GM21528 (cell line): ENCODE measurements at regions not wholly inside any gene's neighbourhood (a gene's known extent, or its start where the extent isn't known, plus 50 kb on each side); places are given as distances from the start of the nearest gene placed in this dataset.
"Not testable (repeated sequence)": the region's sequence is repeated elsewhere in the genome, so short reads cannot be mapped to it uniquely, and the experiment has no call there.

Experiments
- ATAC-seq: cut with Tn5 transposase; IDR thresholded peaks from one replicate; pipeline ENCODE4 v1.9.1; 2021; ENCODE audit warnings: mild to moderate bottlenecking, moderate library complexity; ENCODE audit not compliant: unreplicated experiment, low FRiP score

DNA sequence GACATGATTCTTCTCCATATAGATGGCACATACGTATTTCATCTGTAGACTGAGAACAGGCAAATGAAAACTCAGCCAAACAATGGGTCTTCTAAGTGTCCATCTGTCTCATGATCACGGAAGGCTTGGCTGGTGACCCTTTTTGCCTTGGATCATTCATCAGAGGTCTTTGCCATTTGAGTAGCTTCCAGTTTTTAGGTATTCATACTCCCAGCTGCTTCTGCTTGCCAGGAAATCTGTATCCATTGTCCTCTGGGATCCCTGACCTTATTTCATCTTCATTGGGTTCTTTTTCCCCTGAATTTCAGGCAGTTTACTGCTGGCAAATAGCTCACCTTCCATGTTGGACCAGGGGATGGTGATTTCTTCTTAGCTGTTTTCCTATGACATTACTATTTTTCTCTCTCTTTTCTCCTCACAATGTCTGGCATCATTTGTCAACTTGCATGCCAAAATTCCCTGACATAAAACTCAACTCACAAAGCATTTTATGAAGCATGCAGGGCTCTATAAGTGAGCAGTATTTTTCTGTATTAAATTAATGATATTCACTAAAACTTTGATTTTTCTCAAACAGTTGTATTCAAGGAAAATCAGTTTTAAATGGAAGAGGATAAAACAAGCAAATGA is 241.2 kb downstream of the DNAJB9 start:
- no peak for ATAC-seq

DNA sequence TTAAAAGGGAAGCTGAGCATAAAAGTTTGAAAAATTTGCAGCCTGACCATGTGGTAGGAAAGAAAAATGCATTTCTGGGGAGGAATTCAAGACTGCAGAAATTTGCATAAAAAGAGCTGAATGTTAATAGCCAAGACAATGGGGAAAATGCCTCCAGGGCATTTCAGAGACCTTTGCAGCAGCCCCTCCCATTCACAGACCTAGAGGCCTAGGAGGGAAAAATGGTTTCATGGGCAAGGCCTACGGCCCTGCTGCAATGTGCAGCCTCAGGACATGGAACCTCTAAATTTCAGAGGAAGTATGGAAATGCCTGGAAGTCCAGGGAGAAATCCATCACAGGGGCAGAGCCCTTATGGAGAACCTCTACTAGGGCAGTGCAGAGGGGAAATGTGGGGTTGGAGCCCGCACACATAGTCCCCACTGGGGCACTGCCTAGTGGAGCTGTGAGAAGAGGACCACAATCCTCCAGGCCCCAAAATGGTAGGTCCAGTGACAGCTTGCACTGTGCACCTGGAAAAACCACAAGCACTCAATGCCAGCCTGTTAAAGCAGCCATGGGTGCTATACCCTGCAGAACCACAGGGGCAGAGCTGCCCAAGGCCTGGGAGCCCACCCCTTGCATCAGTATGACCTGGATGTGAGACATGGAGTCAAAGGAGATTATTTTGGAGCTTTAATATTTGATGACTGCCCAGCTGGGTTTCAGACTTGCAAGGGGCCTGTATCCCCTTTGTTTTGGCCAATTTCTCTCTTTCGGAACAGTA is 243.8 kb downstream of the DNAJB9 start:
- ATAC-seq, result no peak

DNA sequence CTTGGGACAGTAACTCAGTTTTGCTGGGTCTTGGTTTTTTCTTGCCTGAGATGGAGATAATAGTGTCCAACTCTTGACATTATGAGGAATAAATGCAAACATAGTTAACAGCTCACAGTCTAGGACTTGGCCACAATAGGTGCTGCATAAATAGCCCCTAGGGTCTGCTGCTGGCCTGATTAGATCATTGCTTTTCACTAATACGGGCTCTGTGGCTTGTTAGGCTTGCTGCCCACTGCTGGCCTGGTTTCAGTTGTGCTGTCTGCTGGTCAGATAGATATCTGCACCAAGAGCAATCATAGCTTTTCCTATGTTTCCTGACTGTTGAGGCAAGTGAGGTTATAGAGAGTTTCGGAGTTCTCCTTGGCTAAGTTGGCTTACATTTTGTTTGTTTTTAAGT is 246.1 kb downstream of the DNAJB9 start:
- no peak for ATAC-seq

DNA sequence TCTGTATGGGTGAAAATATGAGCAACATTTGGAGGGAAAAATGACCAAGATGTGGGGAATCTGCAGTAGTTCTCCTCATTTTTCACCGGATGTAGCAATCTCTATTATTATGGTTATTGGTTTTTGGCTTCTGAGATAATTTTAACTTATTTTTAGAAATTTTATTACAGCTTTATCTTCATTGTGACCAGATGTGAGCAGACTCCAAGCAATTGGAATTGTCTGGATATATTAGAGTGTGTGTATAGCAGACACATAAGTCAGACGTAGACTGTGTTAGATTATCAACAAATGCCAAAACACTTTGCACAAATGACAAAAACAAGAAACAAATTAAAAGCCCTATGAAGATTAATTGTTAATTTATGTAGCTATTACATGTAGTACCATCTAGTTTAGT is 249.1 kb downstream of the DNAJB9 start:
- ATAC-seq, result no peak

DNA sequence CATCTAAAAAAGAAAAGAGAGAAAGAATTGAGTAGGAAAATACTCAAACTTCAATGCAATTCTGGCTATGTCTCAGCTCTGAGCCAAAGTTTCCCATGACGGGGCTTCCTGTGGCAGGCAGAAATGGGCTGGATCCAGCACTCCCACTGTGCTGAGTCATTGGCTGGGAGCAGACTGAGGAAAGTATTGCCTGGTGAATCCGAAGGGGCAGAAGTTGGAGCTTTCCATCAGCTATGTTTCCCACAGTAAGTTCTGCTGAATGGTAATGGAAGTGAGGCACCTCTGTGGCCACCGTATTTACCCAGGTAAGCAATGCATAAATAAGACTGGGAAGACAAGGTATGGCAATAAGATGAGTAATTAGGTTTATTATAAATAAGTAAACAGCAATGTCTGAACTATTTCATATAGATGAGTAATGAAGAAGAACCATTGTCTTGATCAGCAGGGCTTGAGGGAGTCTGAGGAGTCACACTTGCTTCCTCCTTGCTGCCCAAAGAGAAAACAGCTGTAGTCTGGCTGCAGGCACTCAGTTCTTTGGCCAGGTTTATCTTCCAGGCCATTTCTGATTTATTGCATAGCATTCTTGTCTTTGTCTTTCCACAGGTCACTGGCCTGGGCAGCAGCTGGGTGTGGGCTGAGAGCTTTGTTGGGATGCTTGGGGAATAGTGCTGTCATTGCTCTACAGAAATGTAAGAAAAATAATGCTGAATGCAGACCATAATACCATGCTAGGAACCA is 255.3 kb downstream of the DNAJB9 start:
- ATAC-seq, result no peak

DNA sequence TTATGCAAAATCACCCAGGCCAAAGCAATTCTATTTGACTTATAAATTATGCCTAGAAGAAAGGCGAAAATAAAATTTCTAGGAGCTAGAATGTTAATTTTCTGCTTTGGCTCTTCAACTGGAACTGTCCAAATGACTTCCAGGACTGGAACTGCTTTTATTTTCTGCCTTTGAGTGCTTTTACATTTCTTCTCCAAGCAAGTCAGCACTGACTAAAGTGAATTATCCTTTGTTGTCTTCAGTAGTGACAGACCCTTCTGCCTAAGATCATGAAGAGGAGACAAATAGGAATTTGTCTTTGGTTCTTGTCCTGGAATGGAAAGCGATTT is 255.9 kb downstream of the DNAJB9 start:
- no peak for ATAC-seq

DNA sequence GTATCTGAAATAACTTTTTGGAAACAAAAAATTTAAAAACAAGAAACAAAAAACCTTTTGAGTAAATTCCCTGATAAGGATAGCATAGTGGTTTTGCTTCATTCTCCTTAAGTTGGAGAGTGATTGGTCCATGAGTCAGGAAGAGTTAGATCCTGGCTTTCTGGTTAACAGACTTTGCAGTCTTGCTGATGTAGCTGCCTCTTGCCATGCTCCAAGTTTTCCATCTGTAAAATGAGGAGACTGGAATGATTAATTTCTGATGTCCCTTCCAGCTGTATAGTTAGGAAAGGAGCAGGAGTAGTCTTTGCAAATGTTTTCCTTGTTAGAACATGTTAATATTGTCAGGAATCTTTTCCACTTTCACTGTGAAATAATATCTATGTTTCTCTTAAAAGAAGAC is 266.6 kb downstream of the DNAJB9 start:
- ATAC-seq, result no peak

DNA sequence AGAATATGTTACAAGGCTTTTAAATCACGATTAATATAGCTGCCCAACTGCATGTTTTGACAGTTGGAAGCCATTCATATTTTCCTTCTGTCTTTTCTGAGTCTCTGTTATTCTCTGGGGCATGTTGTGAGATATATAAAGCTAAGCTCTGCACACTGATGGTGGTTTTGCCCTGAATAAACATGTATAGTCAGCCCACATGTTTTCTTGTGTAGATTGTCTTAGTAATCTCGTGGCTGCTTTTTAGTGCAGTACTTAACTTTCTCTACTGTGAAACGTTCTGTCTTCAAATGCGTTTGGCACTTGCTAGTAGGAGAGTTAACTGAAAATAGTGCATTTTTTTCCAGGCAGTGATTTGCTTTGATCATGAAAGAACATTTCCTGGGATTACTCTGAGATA is 268.5 kb downstream of the DNAJB9 start:
- no peak for ATAC-seq

DNA sequence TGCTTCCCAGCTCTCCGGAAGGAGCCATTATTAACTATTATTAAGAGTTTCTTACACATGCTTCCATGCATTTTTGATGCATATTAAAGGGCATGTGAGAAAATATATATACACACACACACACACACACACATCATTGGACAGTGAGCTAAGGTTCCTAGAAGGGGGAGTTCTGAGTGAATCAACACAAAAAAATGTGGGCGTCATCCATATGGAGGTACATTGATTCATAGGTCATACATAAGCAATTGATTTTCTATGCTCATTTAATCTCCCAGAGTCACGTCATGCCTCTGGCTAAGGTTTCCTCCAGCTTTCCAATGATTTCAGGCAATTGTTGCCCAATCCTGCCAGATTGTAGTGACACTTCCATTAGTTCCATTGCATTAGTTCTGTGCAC is 269.4 kb downstream of the DNAJB9 start:
- ATAC-seq, result no peak

DNA sequence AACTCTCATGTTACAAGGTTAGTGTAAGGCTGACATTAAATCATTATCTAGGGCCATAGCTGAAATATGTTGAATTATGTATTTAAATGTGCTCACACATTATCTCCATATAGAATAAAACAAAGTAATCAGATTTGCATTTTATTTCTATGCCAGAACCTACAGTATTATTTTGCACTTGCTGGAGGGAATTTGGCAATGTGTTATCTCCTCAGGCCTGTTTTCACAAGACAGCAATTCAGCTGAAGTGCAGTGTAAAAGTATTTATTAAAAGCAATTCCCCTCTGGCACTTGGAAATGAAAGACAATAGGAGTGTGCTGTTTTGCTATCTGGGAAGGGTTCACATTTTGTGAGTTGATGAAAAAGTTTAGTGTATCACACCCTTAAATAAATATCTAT is 276.3 kb downstream of the DNAJB9 start:
- ATAC-seq, result no peak

DNA sequence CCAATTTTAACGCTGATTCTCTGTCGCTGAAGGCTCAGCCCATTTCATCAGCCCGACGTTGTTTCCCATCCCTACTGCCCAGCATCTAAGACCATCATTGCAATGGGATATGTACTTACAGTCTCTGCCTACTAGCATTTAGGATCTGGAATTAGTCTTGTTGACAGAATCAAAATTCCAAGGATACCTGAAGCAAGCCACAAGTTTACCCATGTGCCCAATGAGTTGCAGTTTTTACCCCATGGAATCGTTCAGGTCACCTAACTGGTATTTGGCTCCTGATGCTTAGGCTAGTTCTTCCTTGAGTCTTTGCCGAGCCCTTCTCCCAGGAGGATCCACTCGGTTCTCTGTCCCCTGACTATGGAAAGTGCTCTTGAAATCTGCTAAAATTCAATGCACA is 276.8 kb downstream of the DNAJB9 start:
- no peak for ATAC-seq

DNA sequence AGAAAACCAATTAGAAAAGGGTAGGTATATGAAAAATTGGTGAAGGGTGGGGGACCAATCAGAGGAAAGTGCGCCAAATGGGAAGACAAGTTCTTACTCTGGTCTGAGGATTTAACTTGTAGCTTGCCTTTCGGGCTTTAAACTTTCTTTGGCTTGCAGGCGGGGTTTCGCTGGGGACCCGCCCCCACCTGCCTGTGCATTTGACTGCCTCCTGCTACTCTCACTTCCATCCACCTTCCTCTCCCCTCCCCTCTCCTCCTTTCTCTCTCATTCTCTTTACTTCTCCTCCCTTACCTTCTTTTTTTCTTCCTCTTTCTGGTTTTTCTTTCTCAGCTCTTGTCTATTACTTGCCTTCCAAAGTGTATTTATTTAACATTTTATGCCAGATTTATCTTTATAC is 278.8 kb downstream of the DNAJB9 start:
- no peak for ATAC-seq

DNA sequence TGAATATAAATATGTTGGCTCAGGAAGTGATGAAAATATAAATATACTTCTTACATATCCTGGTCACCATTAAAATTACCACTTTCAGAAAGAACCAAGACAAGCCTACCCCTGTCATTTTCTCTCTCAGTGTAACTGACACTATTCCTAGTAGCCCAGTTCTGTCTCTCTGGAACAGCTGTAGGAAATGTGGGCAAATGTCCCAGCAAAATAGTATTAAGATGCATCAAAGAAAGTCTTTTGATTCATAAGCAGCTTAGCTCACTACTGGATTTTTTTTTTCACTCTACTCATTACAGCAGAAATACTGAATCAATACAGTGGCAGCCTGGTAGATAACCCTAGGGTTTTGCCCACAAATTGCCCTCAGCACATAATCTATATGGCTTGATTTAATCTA is 290.9 kb downstream of the DNAJB9 start:
- no peak for ATAC-seq

DNA sequence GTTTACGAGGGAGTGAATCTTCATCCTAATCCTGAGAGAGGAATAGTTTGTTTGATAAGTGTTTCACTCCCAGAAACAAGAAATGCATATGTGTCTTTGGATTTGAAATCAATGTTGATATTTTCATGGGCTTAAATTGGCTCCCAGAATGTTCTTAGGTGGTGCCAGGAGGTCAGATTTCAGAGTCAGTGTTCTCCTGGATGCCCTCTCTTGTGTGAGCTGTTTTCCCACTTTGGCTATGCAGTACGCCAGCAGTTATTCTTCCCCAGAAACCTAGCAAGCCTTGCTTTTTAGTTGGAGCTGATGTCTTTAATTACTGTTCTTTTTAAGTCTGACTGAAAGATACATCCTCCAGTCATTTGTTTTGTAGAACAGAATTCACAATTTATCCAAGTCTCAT is 291.4 kb downstream of the DNAJB9 start:
- ATAC-seq, result no peak

DNA sequence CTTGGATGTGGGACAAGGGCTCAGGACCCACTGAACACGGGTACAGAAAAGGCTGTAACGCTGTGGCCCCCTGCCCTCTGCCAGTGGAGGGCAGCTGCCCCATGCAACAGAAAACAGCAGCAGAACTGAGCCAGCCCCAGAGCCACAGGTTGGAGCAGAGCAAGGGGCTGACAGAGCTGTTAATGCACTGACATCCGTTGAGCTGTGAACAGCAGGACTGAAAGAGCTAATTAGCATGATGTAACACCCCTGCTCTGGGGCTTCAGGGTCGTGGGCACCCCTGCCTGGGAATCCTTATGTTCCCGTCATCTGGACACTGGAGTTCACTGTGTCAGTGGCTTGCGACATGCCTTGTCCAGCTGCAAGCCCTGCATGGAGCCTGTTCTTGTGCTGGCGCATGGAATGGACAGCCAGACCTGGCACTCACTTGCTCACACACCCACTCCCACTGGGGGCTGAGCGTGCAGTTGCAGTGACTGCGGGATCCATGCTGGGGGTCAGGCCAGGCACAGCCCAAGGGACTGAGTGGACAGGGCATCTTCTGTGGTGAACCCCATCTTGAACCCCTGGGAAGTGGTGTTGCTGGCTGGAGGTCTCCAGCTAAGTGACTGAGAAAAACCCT is 293.7 kb downstream of the DNAJB9 start:
- ATAC-seq, result no peak

DNA sequence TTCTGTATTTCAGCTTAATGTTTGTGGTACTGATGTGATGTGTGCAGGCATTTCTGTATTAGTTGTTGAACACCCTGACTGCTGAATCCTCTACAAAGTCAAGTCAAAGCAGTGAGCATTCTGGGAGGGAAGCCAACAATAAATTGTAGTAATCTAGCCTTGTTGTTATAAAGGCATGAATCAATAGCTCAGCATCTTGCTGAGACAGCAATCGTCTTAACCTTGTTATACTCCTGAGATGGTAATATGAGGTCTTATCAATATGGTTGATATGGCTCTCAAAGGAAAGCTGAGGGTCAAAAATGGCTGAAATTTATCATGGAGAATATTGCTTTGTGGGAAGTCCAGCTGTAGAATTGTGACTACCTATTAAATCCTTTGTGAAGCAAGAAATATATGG is 299.4 kb downstream of the DNAJB9 start:
- ATAC-seq, result no peak

DNA sequence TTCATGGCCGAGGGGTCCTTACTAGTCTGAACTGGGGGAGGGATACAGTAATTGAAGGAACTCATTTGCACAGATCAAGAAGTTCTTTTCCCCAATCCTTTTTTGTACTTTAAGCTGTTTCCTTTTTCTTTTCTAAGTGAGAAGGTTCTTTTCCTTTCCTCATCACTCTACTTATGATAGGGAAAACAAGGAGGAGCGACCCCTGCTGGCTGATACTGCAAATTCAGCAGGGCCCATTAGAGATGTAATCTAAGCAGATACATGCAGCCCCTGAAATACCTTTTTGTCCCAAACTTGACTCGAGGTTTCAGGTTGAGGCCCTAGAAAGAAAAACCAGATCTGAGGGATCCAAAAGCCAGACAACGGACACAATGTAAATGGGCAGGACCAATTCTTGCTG is 305.5 kb downstream of the DNAJB9 start:
- no peak for ATAC-seq

DNA sequence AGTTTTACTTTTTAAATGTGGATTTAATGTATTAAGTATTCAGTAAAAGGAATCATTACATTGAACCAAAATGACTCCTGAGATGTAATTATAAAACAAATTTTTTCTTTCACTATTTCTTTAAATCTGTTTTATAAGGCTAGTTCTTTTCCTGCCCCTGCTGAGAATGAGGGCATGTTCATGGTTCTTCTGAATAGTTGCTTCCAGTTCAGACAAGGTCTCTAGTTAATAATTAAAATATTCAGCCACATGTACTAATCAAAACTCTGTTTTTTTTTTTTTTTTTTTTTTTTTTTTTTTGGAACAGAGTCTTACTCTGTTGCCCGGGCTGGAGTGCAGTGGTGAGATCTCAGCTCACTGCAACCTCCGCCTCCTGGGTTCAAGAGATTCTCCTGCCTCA is 321.2 kb downstream of the DNAJB9 start:
- no peak for ATAC-seq

DNA sequence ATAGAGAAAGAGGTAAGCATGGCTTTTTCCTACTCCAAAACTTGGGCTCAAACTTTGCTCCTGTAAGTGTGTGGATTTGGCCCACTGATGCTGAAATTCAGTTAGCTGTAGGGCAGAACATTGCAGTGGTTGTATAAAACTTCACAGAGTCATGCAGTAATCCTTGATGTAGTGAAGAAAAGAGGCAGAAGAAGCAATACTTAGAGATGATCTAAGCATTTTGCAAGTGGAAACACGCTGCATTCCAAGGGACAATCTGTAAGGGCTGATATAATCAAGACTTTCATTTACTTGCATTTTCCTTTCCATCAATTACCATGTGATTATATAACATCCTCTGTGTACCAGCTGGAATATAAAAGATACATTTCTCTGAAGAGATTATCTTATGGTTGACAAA is 338.8 kb downstream of the DNAJB9 start:
- no peak for ATAC-seq

DNA sequence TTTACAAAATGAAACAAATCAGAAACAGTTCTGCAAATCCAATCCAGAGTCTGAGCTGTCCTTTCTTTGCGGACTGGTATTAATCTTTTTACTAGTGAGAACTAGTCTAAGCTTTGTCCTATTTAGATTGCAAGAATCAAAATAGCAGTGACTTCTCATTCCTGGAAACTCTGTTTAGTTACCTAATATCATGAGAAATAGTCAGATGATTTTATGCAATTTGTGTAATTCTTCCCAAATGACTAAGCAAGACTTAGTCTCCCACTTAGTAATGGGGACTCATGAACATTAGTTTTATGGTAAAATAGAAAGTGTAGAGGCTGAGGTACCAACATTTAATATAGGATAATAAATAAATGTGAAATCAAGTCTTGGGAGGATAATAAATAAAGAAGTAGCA is 341.3 kb downstream of the DNAJB9 start:
- no peak for ATAC-seq

DNA sequence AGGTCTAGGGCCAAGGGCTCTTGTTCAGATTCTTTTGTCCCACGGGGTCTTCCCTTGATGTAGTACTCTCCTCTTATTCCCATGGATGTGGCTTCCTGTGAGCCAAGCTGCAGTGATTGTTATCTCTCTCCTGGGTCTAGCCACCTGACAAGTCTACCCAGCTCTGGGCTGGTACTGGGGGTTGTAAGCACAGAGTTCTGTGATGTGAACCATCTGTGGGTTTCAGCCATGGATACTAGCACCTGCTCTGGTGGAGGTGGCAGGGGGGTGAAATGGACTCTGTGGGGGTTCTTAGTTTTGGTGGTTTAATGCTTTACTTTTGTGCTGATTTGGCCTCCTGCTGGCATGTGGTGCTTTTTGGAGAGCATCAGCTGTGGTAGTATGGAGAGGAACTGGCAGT is 350.8 kb downstream of the DNAJB9 start:
- ATAC-seq, result no peak

DNA sequence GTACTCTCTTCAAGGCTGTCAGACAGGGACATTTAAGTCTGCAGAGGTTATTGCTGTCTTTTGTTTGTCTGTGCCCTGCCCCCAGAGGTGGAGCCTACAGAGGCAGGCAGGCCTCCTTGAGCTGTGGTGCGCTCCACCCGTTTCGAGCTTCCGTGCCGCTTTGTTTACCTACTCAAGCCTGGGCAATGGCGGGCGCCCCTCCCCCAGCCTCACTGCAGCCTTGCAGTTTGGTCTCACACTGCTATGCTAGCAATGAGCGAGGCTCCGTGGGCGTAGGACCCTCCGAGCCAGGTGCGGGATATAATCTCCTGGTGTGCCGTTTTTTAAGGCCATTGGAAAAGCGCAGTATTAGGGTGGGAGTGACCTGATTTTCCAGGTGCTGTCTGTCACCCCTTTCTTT is 373.4 kb downstream of the DNAJB9 start:
- not testable (repeated sequence) for ATAC-seq
